Central memory CD8-positive, alpha-beta T cell (primary cell): ENCODE measurements at regions not wholly inside any gene's neighbourhood (a gene's known extent, or its start where the extent isn't known, plus 50 kb on each side); places are given as distances from the start of the nearest gene placed in this dataset.
"Not testable (repeated sequence)": the region's sequence is repeated elsewhere in the genome, so short reads cannot be mapped to it uniquely, and the experiment has no call there.

Source experiments
- ATAC-seq: fragments of 150-1000 bp; cut with Tn5 transposase; replicated peaks from 2 replicates; pipeline ENCODE4 v1.10.0; 2022; ENCODE audit warnings: mild to moderate bottlenecking, moderate FRiP score, moderate number of reproducible peaks; ENCODE audit not compliant: poor library complexity, severe bottlenecking; ENCODE audit errors: extremely low read depth
- DNase-seq, 2 donors: peaks; one replicate each; pipeline ENCODE4 v3.0.0; 2021; ENCODE audit warnings: low spot score in 2 of 2
- H3K27ac Mint-ChIP-seq: one replicate; pipeline ENCODE4 v1.8.0; 2022; ENCODE audit warnings: low read depth, mild to moderate bottlenecking, moderate library complexity, mixed read lengths
- H3K27me3 Mint-ChIP-seq: one replicate; pipeline ENCODE4 v1.8.0; 2022; ENCODE audit warnings: mixed read lengths
- H3K36me3 Mint-ChIP-seq: one replicate; pipeline ENCODE4 v1.8.0; 2022; ENCODE audit warnings: mild to moderate bottlenecking, moderate library complexity, mixed read lengths; ENCODE audit not compliant: insufficient read depth
- H3K4me1 Mint-ChIP-seq: one replicate; pipeline ENCODE4 v1.8.0; 2022; ENCODE audit warnings: mixed read lengths
- H3K4me3 Mint-ChIP-seq: one replicate; pipeline ENCODE4 v1.8.0; 2022; ENCODE audit warnings: mild to moderate bottlenecking, moderate library complexity, mixed read lengths
- H3K9me3 Mint-ChIP-seq: one replicate; pipeline ENCODE4 v1.8.0; 2022; ENCODE audit warnings: mixed read lengths

DNA sequence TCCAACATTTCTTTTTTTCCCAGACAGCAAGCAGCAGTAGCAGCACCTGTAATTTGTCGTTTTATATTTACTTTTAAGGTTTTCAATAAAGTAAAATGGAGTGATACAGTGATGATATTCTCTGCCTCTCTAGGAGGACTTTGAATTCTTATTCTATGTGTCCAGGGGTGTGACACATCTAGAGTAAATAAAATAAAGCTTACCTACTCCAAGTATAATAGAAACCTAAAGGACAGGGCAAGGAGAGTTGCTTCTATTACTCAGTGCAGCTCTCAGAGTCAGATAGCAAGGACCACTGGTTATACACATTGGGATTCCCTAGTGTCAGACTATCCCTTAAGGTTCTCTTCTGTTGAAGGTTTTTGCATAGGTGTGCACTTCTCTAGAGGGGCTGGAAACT, 95.9 kb downstream of the LMO4 start:
- ATAC-seq (no peak), DNase-seq (no peak)
- no peak overlapping the region for H3K27ac Mint-ChIP-seq
- peaks cover 20% of the 10 kb centered on the region for H3K27me3 Mint-ChIP-seq
- H3K4me3 Mint-ChIP-seq, result no peak overlapping the region
- no peaks in the 10 kb centered on the region for H3K36me3 Mint-ChIP-seq
- no peaks in the 10 kb centered on the region for H3K9me3 Mint-ChIP-seq
- H3K4me1 Mint-ChIP-seq, result no peaks in the 10 kb centered on the region

DNA sequence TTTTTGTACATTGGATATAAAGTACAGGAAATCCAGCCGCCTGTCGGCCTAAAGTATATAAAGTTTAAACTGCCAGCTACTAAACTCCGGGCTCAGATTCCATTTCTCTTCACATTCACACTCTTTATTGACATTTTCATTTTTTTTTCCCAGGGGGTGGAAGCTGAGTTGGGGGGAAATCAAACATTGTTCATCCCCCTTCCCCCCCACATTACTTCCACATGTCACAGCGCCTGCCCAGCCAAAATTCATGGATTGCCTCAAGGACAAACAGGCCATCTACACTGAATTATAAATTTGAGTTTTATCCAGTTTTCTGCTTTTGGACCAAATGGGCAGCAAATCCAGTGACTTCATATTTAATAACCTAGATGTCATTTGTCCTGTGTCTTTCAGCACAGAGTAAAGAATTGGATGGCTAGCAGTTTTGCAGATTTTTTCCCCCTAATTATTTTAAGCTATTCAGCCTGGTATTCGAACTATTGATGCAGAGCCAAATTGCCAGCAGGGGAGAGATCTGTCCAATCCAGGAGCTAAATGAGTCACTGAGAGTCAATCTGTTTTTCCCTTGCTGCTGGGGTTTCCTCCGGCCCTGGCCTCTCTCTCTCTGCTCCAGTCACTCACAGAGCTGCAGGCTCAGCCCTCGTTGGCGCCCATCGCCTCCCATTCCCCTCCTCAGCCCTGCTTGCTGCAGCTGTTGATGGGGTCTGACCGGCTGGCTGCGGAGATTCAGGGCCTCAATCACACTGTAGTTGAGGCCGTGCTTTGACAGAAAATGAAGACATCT, 98.0 kb downstream of the LMO4 start:
- Mint-ChIP-seq H3K4me1 (no peaks in the 10 kb centered on the region), H3K27me3 (peaks cover 34% of the 10 kb centered on the region), H3K9me3 (no peaks in the 10 kb centered on the region), H3K27ac (no peak overlapping the region), H3K4me3 (no peak overlapping the region), H3K36me3 (peaks cover 2% of the 10 kb centered on the region)
- DNase-seq (no peak), ATAC-seq (no peak)

GRCh38 chr1:87428367-87428766, 99.7 kb downstream of the LMO4 start:
- no peak for ATAC-seq

GRCh38 chr1:87428883-87429282, 100.2 kb downstream of the LMO4 start:
- H3K4me1 Mint-ChIP-seq, result no peaks in the 10 kb centered on the region
- peaks cover 34% of the 10 kb centered on the region for H3K27me3 Mint-ChIP-seq
- no peak for ATAC-seq

More at GRCh38 chr1:87428367-87428766, 99.7 kb downstream of the LMO4 start:
- Mint-ChIP-seq H3K9me3 (no peaks in the 10 kb centered on the region), H3K4me3 (no peak overlapping the region), H3K4me1 (no peaks in the 10 kb centered on the region), H3K36me3 (peaks cover 2% of the 10 kb centered on the region), H3K27me3 (peaks cover 34% of the 10 kb centered on the region), H3K27ac (no peak overlapping the region)
- DNase-seq, result no peak

DNA sequence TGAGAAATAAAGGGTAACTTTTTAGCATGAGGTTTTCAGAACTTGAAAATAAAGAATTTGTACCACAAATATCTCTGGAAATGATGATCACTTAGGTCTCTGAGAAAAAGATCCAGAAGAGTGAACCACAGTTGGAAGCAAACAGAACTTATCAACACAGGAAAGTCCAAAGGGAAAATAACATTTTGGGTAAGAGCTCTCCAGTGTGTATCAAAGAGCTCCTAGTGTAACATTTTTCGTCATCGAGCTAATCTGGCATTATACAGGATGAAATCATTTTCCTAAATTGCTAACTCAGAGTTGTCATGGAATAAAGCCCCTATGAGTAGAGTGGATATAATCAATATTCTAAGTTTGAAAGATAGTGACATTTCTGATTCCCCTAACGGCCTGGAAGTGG, 104.0 kb downstream of the LMO4 start:
- no peak for DNase-seq
- Mint-ChIP-seq H3K36me3 (peaks cover 2% of the 10 kb centered on the region), H3K4me3 (no peak overlapping the region), H3K27ac (no peak overlapping the region), H3K27me3 (peaks cover 48% of the 10 kb centered on the region), H3K9me3 (no peaks in the 10 kb centered on the region), H3K4me1 (no peaks in the 10 kb centered on the region)
- ATAC-seq, result no peak

More at GRCh38 chr1:87428883-87429282, 100.2 kb downstream of the LMO4 start:
- H3K9me3 Mint-ChIP-seq, result no peaks in the 10 kb centered on the region
- H3K36me3 Mint-ChIP-seq, result peaks cover 2% of the 10 kb centered on the region
- no peak overlapping the region for H3K27ac Mint-ChIP-seq
- no peak for DNase-seq
- no peak overlapping the region for H3K4me3 Mint-ChIP-seq

- not testable (repeated sequence) for H3K9me3 Mint-ChIP-seq, H3K4me3 Mint-ChIP-seq, DNase-seq, H3K4me1 Mint-ChIP-seq, H3K27ac Mint-ChIP-seq, H3K36me3 Mint-ChIP-seq, ATAC-seq
- H3K27me3 Mint-ChIP-seq, result peaks cover 47% of the 10 kb centered on the region
These were observed 104.4 kb downstream of the LMO4 start for GRCh38 chr1:87433101-87433500.

DNA sequence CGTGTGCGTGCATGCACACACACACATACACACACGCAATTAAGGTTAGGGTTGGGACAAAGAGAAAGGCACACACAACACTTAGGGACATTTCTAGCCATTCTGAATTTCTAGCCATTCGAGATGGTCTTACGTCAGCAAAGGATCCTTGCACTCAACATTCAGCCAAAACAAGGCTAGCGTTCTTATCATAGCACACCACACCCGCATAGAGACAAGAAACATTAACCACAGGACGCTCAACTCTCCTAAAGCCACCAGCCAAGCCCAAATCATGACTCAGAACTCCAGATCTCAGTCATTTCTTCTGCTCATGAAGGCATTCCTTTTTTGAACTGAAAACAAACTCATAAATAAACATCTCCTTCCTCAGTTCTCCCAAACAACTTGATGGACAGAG, 106.8 kb downstream of the LMO4 start:
- no peak overlapping the region for H3K4me3 Mint-ChIP-seq
- no peaks in the 10 kb centered on the region for H3K9me3 Mint-ChIP-seq
- DNase-seq, result no peak
- no peaks in the 10 kb centered on the region for H3K4me1 Mint-ChIP-seq
- no peak overlapping the region for H3K27ac Mint-ChIP-seq
- peaks cover 32% of the 10 kb centered on the region for H3K27me3 Mint-ChIP-seq
- peaks cover 2% of the 10 kb centered on the region for H3K36me3 Mint-ChIP-seq
- ATAC-seq, result no peak

DNA sequence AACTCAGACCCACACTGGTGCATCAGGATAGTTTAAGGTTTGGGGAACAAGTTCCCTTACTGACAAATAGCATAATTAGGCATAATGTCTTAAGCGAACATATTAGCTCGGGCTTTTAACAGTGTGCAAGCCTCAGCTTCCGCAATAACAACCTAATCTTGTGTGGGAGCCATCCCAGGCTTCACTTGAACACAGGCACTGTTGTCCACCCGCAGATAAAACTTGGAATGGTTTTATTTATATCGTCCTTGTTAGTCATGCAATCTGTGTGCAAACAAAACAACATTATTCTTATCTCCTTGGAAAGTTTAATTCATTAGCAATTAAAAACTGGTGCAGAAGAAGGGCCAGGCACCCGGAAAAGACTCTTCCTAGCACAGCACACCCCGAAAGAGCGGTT, 107.4 kb downstream of the LMO4 start:
- H3K9me3 Mint-ChIP-seq, H3K4me1 Mint-ChIP-seq, H3K36me3 Mint-ChIP-seq, H3K4me3 Mint-ChIP-seq, ATAC-seq, H3K27ac Mint-ChIP-seq, DNase-seq: not testable (repeated sequence)
- H3K27me3 Mint-ChIP-seq, result peaks cover 32% of the 10 kb centered on the region

DNA sequence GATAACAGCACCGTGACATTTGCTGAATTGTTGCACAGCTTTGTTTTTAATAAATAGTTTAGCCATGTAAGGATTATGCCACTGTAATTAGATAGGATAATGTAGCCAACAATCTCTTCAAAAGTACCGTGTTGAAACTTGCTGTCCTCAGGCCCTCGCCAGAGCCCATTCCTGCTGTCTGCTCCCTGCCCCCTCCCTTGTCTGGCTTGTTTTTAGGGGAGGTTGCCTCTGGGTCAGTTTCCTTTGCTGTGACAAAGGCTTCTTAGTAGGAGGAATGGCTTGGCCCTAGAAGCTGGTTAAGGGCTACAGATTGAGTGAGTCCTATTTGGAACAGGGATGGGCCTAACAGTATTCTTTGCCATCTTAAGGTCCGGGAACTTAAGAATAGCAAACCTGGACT, 107.9 kb downstream of the LMO4 start:
- Mint-ChIP-seq H3K27ac (no peak overlapping the region), H3K27me3 (peaks cover 35% of the 10 kb centered on the region), H3K4me1 (no peaks in the 10 kb centered on the region), H3K9me3 (no peaks in the 10 kb centered on the region), H3K36me3 (no peaks in the 10 kb centered on the region), H3K4me3 (no peak overlapping the region)
- ATAC-seq, result no peak
- no peak for DNase-seq

DNA sequence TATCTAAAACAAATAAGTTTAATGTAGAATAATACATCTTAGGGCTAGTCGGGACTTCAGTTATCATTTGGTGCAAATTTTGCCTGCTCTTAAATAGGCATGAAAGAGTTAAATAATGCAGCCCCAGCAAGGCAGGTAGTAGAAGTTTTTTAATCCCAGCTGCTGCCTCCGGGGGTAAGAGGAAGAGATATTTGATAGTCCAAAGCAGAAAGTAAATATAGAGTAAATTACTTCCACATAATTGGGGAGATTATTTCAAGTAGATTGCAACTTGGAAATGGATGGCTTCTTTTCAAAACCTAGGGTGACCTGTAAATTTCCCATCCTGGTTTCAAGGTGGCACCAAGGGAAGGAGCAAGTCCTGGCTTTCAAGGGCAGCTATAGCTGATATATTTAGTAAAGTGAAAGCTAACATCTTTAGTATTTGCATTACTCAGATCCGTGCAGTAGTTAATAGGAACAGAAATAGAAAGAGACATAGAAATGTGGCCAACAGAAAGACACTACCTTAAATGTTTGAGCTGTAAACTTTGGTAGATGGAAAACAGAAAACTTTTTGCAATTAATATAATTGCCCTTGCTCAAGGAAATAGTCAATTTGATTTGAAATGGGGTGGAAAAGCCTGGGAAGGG, 109.1 kb downstream of the LMO4 start:
- Mint-ChIP-seq H3K27ac (no peak overlapping the region), H3K27me3 (peaks cover 37% of the 10 kb centered on the region), H3K4me1 (no peaks in the 10 kb centered on the region), H3K36me3 (no peaks in the 10 kb centered on the region), H3K4me3 (no peak overlapping the region), H3K9me3 (no peaks in the 10 kb centered on the region)
- DNase-seq, result no peak
- ATAC-seq, result no peak

- Mint-ChIP-seq H3K36me3 (no peaks in the 10 kb centered on the region), H3K4me1 (no peaks in the 10 kb centered on the region), H3K27ac (no peak overlapping the region), H3K27me3 (peaks cover 28% of the 10 kb centered on the region), H3K9me3 (peaks cover 9% of the 10 kb centered on the region), H3K4me3 (no peak overlapping the region)
- no peak for ATAC-seq
- DNase-seq, result no peak
These were observed 111.1 kb downstream of the LMO4 start for GRCh38 chr1:87439821-87440220.

DNA sequence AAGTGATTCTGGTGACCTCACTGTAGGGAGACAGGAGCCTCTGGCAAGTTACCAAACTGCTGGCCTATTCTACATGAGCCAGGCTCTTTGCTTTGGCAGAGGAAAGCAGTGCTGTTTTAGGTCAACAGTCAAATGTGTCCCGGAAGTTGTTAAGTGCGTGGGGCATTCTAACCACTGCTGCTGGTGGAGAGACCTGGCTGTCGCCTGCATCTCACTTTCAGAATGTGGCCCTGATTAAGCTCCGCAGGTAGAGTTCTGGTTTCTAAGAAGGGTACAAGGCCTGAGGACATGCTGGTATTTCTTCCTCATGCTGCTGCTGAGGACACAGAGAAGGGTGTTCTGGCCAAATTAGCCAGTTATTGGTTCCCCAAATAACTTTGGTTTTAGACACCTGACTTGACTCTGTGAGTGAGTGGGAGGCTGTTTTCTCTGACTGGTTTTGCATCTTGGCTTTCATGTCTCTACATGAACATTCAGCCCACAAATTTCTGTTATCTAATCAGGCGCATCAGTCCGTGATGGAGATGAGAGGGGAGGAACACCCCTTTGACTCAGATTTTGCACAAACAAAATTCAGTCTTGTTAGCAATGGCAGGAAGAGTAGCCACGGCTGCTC, 120.8 kb downstream of the LMO4 start:
- Mint-ChIP-seq H3K4me1 (no peaks in the 10 kb centered on the region), H3K36me3 (no peaks in the 10 kb centered on the region), H3K4me3 (peak overlapping the region; percentile 7), H3K9me3 (no peaks in the 10 kb centered on the region), H3K27me3 (no peaks in the 10 kb centered on the region), H3K27ac (peak overlapping the region; percentile 32)
- ATAC-seq (peak; percentile 56), DNase-seq (no peak)

DNA sequence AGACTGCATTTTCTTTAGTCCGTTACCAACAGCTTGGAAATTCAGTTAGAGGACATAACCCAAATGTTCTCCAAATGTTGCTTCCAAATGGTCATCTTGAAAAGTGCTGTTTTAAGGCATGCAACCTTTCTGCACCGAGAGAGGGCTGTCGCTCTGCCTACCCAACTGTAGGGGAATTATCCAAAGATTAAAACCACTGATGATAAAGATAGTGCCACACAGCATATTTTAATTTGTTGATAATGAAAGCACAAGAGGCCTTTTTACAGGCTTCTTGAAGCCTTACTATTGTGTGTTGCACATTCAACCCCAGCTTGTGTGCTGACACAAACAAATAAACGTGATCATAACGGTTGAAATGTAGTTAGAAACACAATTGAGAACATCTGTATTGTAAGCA, 121.5 kb downstream of the LMO4 start:
- H3K27ac Mint-ChIP-seq, result no peak overlapping the region
- H3K36me3 Mint-ChIP-seq, result no peaks in the 10 kb centered on the region
- no peak for DNase-seq
- no peaks in the 10 kb centered on the region for H3K4me1 Mint-ChIP-seq
- no peaks in the 10 kb centered on the region for H3K9me3 Mint-ChIP-seq
- H3K27me3 Mint-ChIP-seq, result peaks cover 4% of the 10 kb centered on the region
- ATAC-seq, result no peak
- no peak overlapping the region for H3K4me3 Mint-ChIP-seq
